ENCODE measurements at regions not wholly inside any gene's neighbourhood (a gene's known extent, or its start where the extent isn't known, plus 50 kb on each side); places are given as distances from the start of the nearest gene placed in this dataset.

DNA sequence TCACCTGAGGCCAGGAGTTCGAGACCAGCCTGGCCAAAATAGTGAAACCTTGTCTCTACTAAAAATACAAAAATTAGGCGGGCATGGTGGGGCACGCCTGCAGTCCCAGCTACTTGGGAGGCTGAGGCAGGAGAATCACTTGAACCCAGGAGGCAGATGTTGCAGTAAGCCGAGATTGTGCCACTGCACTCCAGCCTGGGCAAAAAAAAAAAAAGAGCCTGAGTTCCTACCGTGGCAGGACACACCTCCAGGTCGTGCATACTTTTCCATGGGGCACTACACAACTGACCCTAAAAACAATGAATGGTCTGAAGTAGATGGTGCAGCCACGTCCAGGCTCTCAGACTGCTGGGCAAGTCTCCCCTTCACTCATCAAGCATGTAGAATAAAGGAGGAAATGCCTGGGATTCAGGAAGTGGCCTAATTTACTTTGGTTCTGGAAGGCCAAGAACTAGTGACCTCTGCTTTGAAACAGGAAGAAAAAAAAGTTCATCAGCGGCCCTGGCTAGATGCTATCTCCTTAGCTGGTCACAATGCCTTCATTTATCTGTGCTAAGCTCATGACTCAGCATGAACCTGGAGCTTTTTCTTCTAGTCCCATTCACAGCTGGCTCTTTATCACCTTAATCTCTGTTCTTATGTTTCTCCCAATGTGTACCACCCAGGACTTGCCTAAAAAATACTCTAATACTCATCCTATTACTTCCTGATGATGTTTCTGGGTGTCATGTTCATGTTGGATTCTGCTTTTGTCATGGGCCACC lies 55.8 kb upstream of the OR6J1 start:
- peaks cover 0 to 33% (median 0%) of the 10 kb centered on the region in 7 donors for H3K27me3 ChIP-seq
- no peak overlapping the region for H3K27ac ChIP-seq
- H3K4me1 ChIP-seq: peaks cover 0 to 12% (median 0%) of the 10 kb centered on the region in 9 donors
- no peaks in the 10 kb centered on the region for H3K36me3 ChIP-seq
- H3K9me3 ChIP-seq: no peaks in the 10 kb centered on the region
- DNase-seq (no peak), ATAC-seq (peak in 5 of 8 donors; percentile 49 to 73 (median 56))
- intact Hi-C loops (cut with DNase I): no loop called here
- no peak overlapping the region for H3K4me3 ChIP-seq
- 56 to 62% methylated on average over 8 of the region's 8 CpGs for WGBS, 2 donors
- TF ChIP-seq, protein P1, sequence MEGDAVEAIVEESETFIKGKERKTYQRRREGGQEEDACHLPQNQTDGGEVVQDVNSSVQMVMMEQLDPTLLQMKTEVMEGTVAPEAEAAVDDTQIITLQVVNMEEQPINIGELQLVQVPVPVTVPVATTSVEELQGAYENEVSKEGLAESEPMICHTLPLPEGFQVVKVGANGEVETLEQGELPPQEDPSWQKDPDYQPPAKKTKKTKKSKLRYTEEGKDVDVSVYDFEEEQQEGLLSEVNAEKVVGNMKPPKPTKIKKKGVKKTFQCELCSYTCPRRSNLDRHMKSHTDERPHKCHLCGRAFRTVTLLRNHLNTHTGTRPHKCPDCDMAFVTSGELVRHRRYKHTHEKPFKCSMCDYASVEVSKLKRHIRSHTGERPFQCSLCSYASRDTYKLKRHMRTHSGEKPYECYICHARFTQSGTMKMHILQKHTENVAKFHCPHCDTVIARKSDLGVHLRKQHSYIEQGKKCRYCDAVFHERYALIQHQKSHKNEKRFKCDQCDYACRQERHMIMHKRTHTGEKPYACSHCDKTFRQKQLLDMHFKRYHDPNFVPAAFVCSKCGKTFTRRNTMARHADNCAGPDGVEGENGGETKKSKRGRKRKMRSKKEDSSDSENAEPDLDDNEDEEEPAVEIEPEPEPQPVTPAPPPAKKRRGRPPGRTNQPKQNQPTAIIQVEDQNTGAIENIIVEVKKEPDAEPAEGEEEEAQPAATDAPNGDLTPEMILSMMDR (IDR thresholded peaks at IDR 0.05): no peak

DNA sequence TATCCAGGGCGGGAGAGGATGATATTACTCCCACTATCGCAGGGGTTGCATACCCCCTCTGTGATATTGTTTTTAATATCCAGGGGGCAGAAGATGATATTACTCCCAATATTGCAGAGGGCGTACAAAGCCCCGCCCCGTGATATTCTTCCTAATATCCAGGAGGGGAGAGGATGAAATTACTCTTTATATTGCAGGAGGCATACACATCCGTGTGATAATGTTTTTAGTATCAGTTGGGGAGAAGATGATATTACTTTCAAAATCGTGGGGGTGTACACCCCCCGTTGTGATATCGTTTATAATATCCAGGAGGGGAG lies 52.9 kb upstream of the OXA1L start:
- H3K27ac ChIP-seq: no peak overlapping the region
- no peaks in the 10 kb centered on the region for H3K36me3 ChIP-seq
- H3K9me3 ChIP-seq: no peaks in the 10 kb centered on the region
- DNase-seq (no peak), ATAC-seq (no peak)
- TF ChIP-seq, protein P1 (IDR thresholded peaks at IDR 0.05): no peak
- 71 to 72% methylated on average over 9 of the region's 9 CpGs for WGBS, 2 donors
- peak overlapping the region in 8 of 10 donors; percentile 23 to 46 (median 40) for H3K4me3 ChIP-seq
- peaks cover 0 to 49% (median 31%) of the 10 kb centered on the region in 7 donors for H3K27me3 ChIP-seq
- peaks cover 0 to 10% (median 0%) of the 10 kb centered on the region in 9 donors for H3K4me1 ChIP-seq
- intact Hi-C loops (cut with DNase I): loop anchor here in 3 of 10 donors (5.0 to 10.0 kb wide), 4 partner anchors 46 to 326 kb away; partner anchors contain the start of gene DAD1 (in 1 of the 3)

DNA sequence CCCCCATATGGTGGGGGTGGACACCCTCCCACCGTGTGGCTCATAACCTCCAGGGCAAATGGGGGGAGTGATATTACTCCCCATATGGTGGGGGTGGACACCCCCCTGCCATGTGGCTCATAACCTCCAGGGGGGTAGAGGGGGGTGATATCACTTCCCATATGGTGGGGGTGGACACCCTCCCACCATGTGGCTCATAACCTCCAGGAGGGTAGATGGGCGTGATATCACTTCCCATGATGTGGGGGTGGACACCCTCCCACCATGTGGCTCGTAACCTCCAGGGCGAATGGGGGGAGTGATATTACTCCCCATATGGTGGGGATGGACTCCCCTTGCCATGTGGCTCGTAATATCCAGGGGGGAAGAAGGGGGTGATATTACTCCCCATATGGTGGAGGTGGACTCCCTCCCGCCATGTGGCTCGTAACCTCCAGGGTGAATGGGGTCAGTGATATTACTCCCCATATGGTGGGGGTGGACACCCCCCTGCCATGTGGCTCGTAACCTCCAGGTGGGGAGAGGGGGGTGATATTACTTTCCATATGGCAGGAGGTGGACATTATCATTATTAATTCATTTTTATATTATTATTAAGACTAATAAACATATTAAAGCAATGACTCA lies 51.2 kb upstream of the OXA1L start:
- DNase-seq (no peak), ATAC-seq (no peak)
- intact Hi-C loops (cut with DNase I): loop anchor here in 2 of 10 donors (10.0 kb wide), 2 partner anchors 50 to 130 kb away; partner anchors contain the start of gene DAD1 (in 1 of the 2)
- WGBS, 2 donors: 74 to 76% methylated on average over 8 of the region's 8 CpGs
- no peak overlapping the region for H3K27ac ChIP-seq
- H3K9me3 ChIP-seq: no peaks in the 10 kb centered on the region
- no peak overlapping the region for H3K4me3 ChIP-seq
- H3K4me1 ChIP-seq: peaks cover 0 to 10% (median 0%) of the 10 kb centered on the region in 9 donors
- TF ChIP-seq, protein P1 (IDR thresholded peaks at IDR 0.05): no peak
- H3K27me3 ChIP-seq: peaks cover 0 to 32% (median 14%) of the 10 kb centered on the region in 7 donors
- H3K36me3 ChIP-seq: no peaks in the 10 kb centered on the region

DNA sequence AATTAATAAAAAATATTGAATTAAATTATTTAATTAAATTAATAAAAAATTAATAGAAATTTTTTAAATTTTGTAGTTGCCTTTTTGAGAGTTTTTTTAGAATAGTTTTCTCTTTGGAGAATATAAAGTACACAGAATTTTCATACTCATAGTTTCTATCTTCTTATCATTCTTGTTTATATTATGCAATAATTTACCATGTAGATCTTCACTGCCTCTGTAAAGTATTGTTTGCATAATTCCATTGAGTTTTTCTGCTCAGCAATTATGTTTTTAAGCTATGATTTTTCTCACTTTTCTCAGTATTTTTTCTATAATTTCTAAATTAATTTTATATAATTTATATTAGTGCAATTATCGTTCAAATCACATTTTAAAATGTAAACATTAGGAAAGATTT lies 50.6 kb upstream of the OXA1L start:
- peaks cover 0 to 26% (median 10%) of the 10 kb centered on the region in 7 donors for H3K27me3 ChIP-seq
- intact Hi-C loops (cut with DNase I): loop anchor here in 2 of 10 donors (10.0 kb wide), 2 partner anchors 51 to 131 kb away; partner anchors contain the start of gene DAD1 (in 1 of the 2)
- 92% methylated on average over 1 of the region's 1 CpG for WGBS, 2 donors
- peaks cover 0 to 10% (median 0%) of the 10 kb centered on the region in 9 donors for H3K4me1 ChIP-seq
- TF ChIP-seq, protein P1 (IDR thresholded peaks at IDR 0.05): no peak
- no peaks in the 10 kb centered on the region for H3K9me3 ChIP-seq
- H3K36me3 ChIP-seq: no peaks in the 10 kb centered on the region
- no peak for ATAC-seq
- no peak overlapping the region for H3K4me3 ChIP-seq
- no peak for DNase-seq
- no peak overlapping the region for H3K27ac ChIP-seq
